H1 (cell line): ENCODE measurements at regions not wholly inside any gene's neighbourhood (a gene's known extent, or its start where the extent isn't known, plus 50 kb on each side); places are given as distances from the start of the nearest gene placed in this dataset.

Experiments used
- CTCF ChIA-PET: fragments of 300-600 bp; sonication (Branson Sonifier 250); formaldehyde crosslinking; loops from one replicate; lab custom pipeline; 2021; ENCODE audit not compliant: partially characterized antibody; lab: Charles Lee
- POLR2A ChIA-PET: fragments of 300-600 bp; sonication (Branson Sonifier 250); formaldehyde crosslinking; loops from one replicate; lab custom pipeline; 2021; ENCODE audit warnings: inconsistent platforms; ENCODE audit not compliant: partially characterized antibody; lab: Charles Lee
- DNase-seq, 2 experiments: peaks; one replicate each; pipeline versions ENCODE4 v3.0.0 to v3.0.0-alpha.2; 2010 to 2022; ENCODE audit warnings: low spot score in 2 of 2, low read depth in 1 of 2, mixed read lengths in 1 of 2
- FAIRE-seq: peaks from 2 replicates; lab custom pipeline; 2011; peaks lifted over from hg19 to GRCh38; lab: Jason Lieb, UNC
- H2AFZ ChIP-seq: 2 replicates; pipeline ENCODE4 v1.8.1; 2012; ENCODE audit warnings: low read length, inconsistent platforms
- H2AK5ac ChIP-seq: 2 replicates; pipeline ENCODE4 v1.6.1; 2013; ENCODE audit warnings: low read depth, low read length
- H2BK120ac ChIP-seq: replicated peaks from 2 replicates; pipeline ENCODE3; 2013; ENCODE audit warnings: low read depth, low read length, inconsistent platforms
- H2BK12ac ChIP-seq: 2 replicates; pipeline ENCODE4 v1.6.1; 2013; ENCODE audit warnings: low read depth, low read length
- H2BK15ac ChIP-seq: 2 replicates; pipeline ENCODE4 v1.6.1; 2013; ENCODE audit warnings: low read length
- H2BK20ac ChIP-seq: 2 replicates; pipeline ENCODE4 v1.6.1; 2013; ENCODE audit warnings: low read length
- H2BK5ac ChIP-seq: 2 replicates; pipeline ENCODE4 v1.6.1; 2013; ENCODE audit warnings: low read depth, low read length
- H3K14ac ChIP-seq: 2 replicates; pipeline ENCODE4 v1.6.1; 2013; ENCODE audit warnings: inconsistent platforms; ENCODE audit not compliant: insufficient read length
- H3K18ac ChIP-seq: 2 replicates; pipeline ENCODE4 v1.6.1; 2013; ENCODE audit warnings: low read length; ENCODE audit errors: extremely low read depth
- H3K23ac ChIP-seq: 2 replicates; pipeline ENCODE4 v1.6.1; 2013; ENCODE audit warnings: inconsistent platforms; ENCODE audit not compliant: insufficient read length
- H3K23me2 ChIP-seq: 2 replicates; pipeline ENCODE4 v1.6.1; 2013; ENCODE audit warnings: low read depth, low read length
- H3K27ac ChIP-seq: 2 replicates; pipeline ENCODE4 v1.6.1; 2011; ENCODE audit warnings: low read depth, low read length, inconsistent platforms
- H3K27me3 ChIP-seq, 4 experiments: replicated peaks in 1 of 4; 1 replicate in 1 of 4; 2 replicates in 3 of 4; pipeline versions ENCODE4 v1.6.1 to v1.8.1; 2011 to 2013; ENCODE audit warnings: low read length in 3 of 4, mild to moderate bottlenecking in 3 of 4, inconsistent platforms in 2 of 4, mixed read lengths in 2 of 4, moderate library complexity in 1 of 4; ENCODE audit not compliant: control insufficient read depth in 3 of 4, insufficient read depth in 3 of 4; ENCODE audit errors: extremely low read depth in 1 of 4
- H3K36me3 ChIP-seq, 4 experiments: 2 replicates each; pipeline versions ENCODE4 v1.6.1 to v1.8.1; 2011 to 2013; ENCODE audit warnings: mild to moderate bottlenecking in 4 of 4, low read length in 3 of 4, moderate library complexity in 2 of 4, control low read depth in 1 of 4, inconsistent platforms in 1 of 4; ENCODE audit not compliant: insufficient read depth in 4 of 4, control insufficient read depth in 2 of 4
- H3K4ac ChIP-seq: replicated peaks from 2 replicates; pipeline ENCODE3; 2013; ENCODE audit warnings: low read length, low read depth, mixed read lengths, inconsistent platforms; ENCODE audit not compliant: insufficient read length
- H3K4me1 ChIP-seq, 4 experiments: replicated peaks in 1 of 4; 1 replicate in 1 of 4; 2 replicates in 3 of 4; pipeline versions ENCODE4 v1.6.1 to v1.8.1; 2011 to 2013; ENCODE audit warnings: low read length in 3 of 4, inconsistent platforms in 2 of 4, mixed read lengths in 1 of 4; ENCODE audit not compliant: insufficient read depth in 4 of 4, control insufficient read depth in 3 of 4
- H3K4me2 ChIP-seq, 2 experiments: 2 replicates each; pipeline versions ENCODE4 v1.6.1 to v1.8.1; 2011 to 2013; ENCODE audit warnings: low read depth in 2 of 2, low read length in 2 of 2, control low read depth in 1 of 2, inconsistent platforms in 1 of 2, mild to moderate bottlenecking in 1 of 2; ENCODE audit not compliant: insufficient read depth in 1 of 2
- H3K4me3 ChIP-seq, 4 experiments: fragments of 200-600, 300-600 bp in 1 of 4; sonication (generic), shearing (Covaris generic), sonication (Bioruptor Twin) in 1 of 4; 2 replicates each; pipeline versions ENCODE4 v1.5.1 to v1.8.1; 2011 to 2016; ENCODE audit warnings: low read length in 4 of 4, low read depth in 3 of 4, control low read depth in 2 of 4, inconsistent platforms in 2 of 4, mild to moderate bottlenecking in 2 of 4, mixed read lengths in 1 of 4, moderate library complexity in 1 of 4; ENCODE audit not compliant: insufficient read depth in 2 of 4; ENCODE audit errors: extremely low read depth in 1 of 4
- H3K56ac ChIP-seq: replicated peaks from 2 replicates; pipeline ENCODE3; 2013; ENCODE audit warnings: low read depth, mild to moderate bottlenecking, mixed read lengths, low read length, inconsistent platforms; ENCODE audit not compliant: insufficient read length
- H3K79me1 ChIP-seq: 2 replicates; pipeline ENCODE4 v1.6.1; 2013; ENCODE audit warnings: low read depth, low read length, control low read depth
- H3K79me2 ChIP-seq, 2 experiments: 2 replicates each; pipeline versions ENCODE4 v1.6.1 to v1.8.1; 2012 to 2013; ENCODE audit warnings: low read length in 2 of 2, mild to moderate bottlenecking in 2 of 2, inconsistent platforms in 1 of 2; ENCODE audit not compliant: insufficient read depth in 2 of 2, control insufficient read depth in 1 of 2
- H3K9ac ChIP-seq, 4 experiments: replicated peaks in 1 of 4; 1 replicate in 1 of 4; 2 replicates in 3 of 4; pipeline versions ENCODE4 v1.6.1 to v1.8.1; 2011 to 2013; ENCODE audit warnings: low read depth in 3 of 4, low read length in 3 of 4, control low read depth in 2 of 4, mild to moderate bottlenecking in 2 of 4, moderate library complexity in 2 of 4, inconsistent platforms in 1 of 4; ENCODE audit errors: extremely low read depth in 1 of 4
- H3K9me3 ChIP-seq, 2 experiments: 2 replicates each; pipeline versions ENCODE4 v1.6.1 to v1.8.1; 2012 to 2013; ENCODE audit warnings: mild to moderate bottlenecking in 2 of 2, moderate library complexity in 2 of 2, control low read depth in 1 of 2, inconsistent platforms in 1 of 2, low read depth in 1 of 2, low read length in 1 of 2, mixed read lengths in 1 of 2; ENCODE audit not compliant: insufficient read depth in 2 of 2
- H4K20me1 ChIP-seq, 2 experiments: replicated peaks in 1 of 2; 2 replicates each; pipeline versions ENCODE3 to v1.8.1; 2011 to 2013; ENCODE audit warnings: inconsistent platforms in 2 of 2, low read length in 2 of 2, mild to moderate bottlenecking in 1 of 2; ENCODE audit not compliant: insufficient read depth in 2 of 2, control insufficient read depth in 1 of 2
- H4K5ac ChIP-seq: 2 replicates; pipeline ENCODE4 v1.6.1; 2013; ENCODE audit warnings: low read length, low read depth, mixed read lengths, inconsistent platforms; ENCODE audit not compliant: insufficient read length
- H4K8ac ChIP-seq: 2 replicates; pipeline ENCODE4 v1.8.0; 2013; ENCODE audit warnings: mild to moderate bottlenecking, moderate library complexity, low read length, inconsistent platforms; ENCODE audit not compliant: insufficient read depth; ENCODE audit errors: extremely low read depth
- H4K91ac ChIP-seq: replicated peaks from 2 replicates; pipeline ENCODE3; 2013; ENCODE audit warnings: low read length, mixed read lengths, inconsistent platforms; ENCODE audit not compliant: insufficient read length
- ATF2 ChIP-seq: IDR thresholded peaks from 2 replicates; pipeline ENCODE4 v1.6.1; 2012; ENCODE audit warnings: low read length, inconsistent platforms
- BACH1 ChIP-seq: IDR thresholded peaks from 2 replicates; pipeline ENCODE4 v1.6.1; 2012; ENCODE audit warnings: low read length, improper control_type of control experiment
- CEBPB ChIP-seq: IDR thresholded peaks from 2 replicates; pipeline ENCODE4 v1.6.1; 2012; ENCODE audit warnings: low read depth, low read length
- CTBP2 ChIP-seq: IDR thresholded peaks from 2 replicates; pipeline ENCODE4 v1.7.0; 2011; ENCODE audit warnings: borderline replicate concordance, mild to moderate bottlenecking, moderate library complexity, mixed read lengths, low read length; ENCODE audit not compliant: insufficient read depth, insufficient read length
- KDM4A ChIP-seq: IDR thresholded peaks from one replicate; pipeline ENCODE4 v1.7.1; 2012; ENCODE audit warnings: low read depth, mild to moderate bottlenecking, moderate library complexity, low read length, inconsistent platforms; ENCODE audit not compliant: severe bottlenecking
- MAX ChIP-seq: IDR thresholded peaks from 2 replicates; pipeline ENCODE4 v1.6.1; 2012; ENCODE audit warnings: inconsistent platforms
- POU5F1 ChIP-seq: IDR thresholded peaks from 2 replicates; pipeline ENCODE4 v1.6.1; 2011; ENCODE audit warnings: low read depth, mild to moderate bottlenecking, low read length, moderate library complexity
- SIRT6 ChIP-seq: IDR thresholded peaks from one replicate; pipeline ENCODE4 v1.7.1; 2012; ENCODE audit warnings: low read length, inconsistent platforms
- SP4 ChIP-seq: IDR thresholded peaks from 2 replicates; pipeline ENCODE4 v1.6.1; 2012; ENCODE audit warnings: low read length, inconsistent platforms
- TAF7 ChIP-seq: optimal IDR thresholded peaks from 2 replicates; pipeline ENCODE3; 2011; ENCODE audit warnings: low read depth, mild to moderate bottlenecking, inconsistent platforms, low read length, moderate library complexity, borderline replicate concordance
- TBP ChIP-seq: IDR thresholded peaks from 2 replicates; pipeline ENCODE4 v1.6.1; 2011; ENCODE audit warnings: low read depth, low read length, improper control_type of control experiment
- USF2 ChIP-seq: IDR thresholded peaks from 2 replicates; pipeline ENCODE4 v1.6.1; 2011; ENCODE audit warnings: low read length, improper control_type of control experiment
- WGBS, 2 experiments: shearing (Covaris generic) in 1 of 2; methylation state at CpG; one replicate each; pipeline versions ENCODE4 v1.1.6 to v1.1.7; 2013 to 2015; ENCODE audit warnings: low lambda C conversion rate in 2 of 2, mixed read lengths in 2 of 2, inconsistent platforms in 1 of 2, low coverage in 1 of 2, missing lambda C conversion rate in 1 of 2; ENCODE audit not compliant: insufficient replicate concordance in 2 of 2, insufficient coverage in 1 of 2, insufficient read length in 1 of 2; ENCODE audit errors: extremely low coverage in 1 of 2, missing lambda C conversion rate in 1 of 2; 5-methylcytosine and 5-hydroxymethylcytosine counted together

GRCh38 chr1:112056354-112056753, 66.9 kb upstream of the KCND3 start:
- FAIRE-seq (no peak), DNase-seq (no peak)
- Histone ChIP-seq H4K5ac (no peak overlapping the region), H4K20me1 (no peaks in the 10 kb centered on the region), H4K91ac (no peak overlapping the region), H2BK12ac (no peak overlapping the region), H3K56ac (no peak overlapping the region), H2AK5ac (no peak overlapping the region), H3K27ac (no peak overlapping the region), H2AFZ (no peak overlapping the region), H3K79me2 (no peaks in the 10 kb centered on the region), H2BK5ac (no peak overlapping the region), H3K9me3 (no peaks in the 10 kb centered on the region), H3K4ac (no peak overlapping the region), H3K18ac (no peak overlapping the region), H3K27me3 (no peaks in the 10 kb centered on the region), H2BK20ac (no peak overlapping the region), H3K23ac (no peak overlapping the region), H4K8ac (no peak overlapping the region; the same call in 1 of the 2 replicates), H3K36me3 (no peaks in the 10 kb centered on the region), H3K23me2 (no peaks in the 10 kb centered on the region), H3K79me1 (no peaks in the 10 kb centered on the region), H3K9ac (no peak overlapping the region), H3K4me3 (no peak overlapping the region), H2BK120ac (no peak overlapping the region), H3K4me1 (no peaks in the 10 kb centered on the region), H2BK15ac (no peak overlapping the region), H3K4me2 (no peak overlapping the region), H3K14ac (no peak overlapping the region)
- ChIA-PET CTCF (no interaction called here), POLR2A (no interaction called here)
- TF ChIP-seq CEBPB: no peak
- no peak for TF ChIP-seq MAX
- no peak for TF ChIP-seq TAF7
- TF ChIP-seq SIRT6: no peak
- TF ChIP-seq ATF2: no peak
- TF ChIP-seq CTBP2: no peak
- no peak for TF ChIP-seq USF2
- no peak for TF ChIP-seq POU5F1
- TF ChIP-seq BACH1: no peak
- no peak for TF ChIP-seq KDM4A
- TF ChIP-seq TBP: no peak
- no peak for TF ChIP-seq SP4
- WGBS, 2 experiments: 84% methylated on average over 5 of the region's 5 CpGs; no CpG with 5 or more reads in 1 of the 2 experiments
